DMS153 treated with DMSO at 0.1 percent for 48 hours (cell line): ENCODE measurements at regions not wholly inside any gene's neighbourhood (a gene's known extent, or its start where the extent isn't known, plus 50 kb on each side); places are given as distances from the start of the nearest gene placed in this dataset.

Source experiments
- DNase-seq: peaks from one replicate; lab custom pipeline; 2025; ENCODE audit not compliant: unreplicated experiment; lab: John Stamatoyannopoulos, UW

DNA sequence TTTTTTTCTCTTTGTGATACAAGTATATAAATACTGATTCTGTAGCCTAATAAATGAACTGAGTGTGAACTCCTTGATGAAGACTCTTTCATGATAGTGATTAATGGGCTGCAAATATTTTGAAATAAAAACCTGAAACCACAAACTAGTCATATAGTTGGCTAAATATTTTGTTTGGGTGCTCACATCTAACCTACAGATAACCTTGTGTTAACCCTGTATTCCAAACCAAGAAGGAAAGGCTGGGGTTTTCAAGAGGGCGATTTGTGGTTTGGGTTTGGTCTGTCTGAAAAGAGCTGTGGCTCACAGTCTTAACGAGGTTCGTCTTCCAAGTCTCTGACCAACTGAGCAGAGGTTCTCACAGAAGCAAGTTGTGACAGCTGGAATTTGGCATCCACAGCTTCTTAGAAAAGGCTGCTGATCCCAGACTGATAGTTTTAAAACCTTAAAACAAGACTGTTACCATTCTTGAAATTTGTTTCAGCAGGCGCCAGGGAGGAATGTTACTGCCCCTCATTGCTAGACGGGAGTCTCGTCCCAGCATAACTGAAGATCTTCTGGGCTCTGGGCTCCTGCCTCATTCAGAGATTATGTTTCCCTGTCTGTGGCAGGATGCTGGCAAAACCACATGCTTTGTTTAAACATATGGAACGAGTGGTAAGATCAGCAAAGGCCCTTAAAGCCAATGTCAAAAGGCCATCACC lies 736.4 kb upstream of the MARCKS start:
- DNase-seq = no peak

DNA sequence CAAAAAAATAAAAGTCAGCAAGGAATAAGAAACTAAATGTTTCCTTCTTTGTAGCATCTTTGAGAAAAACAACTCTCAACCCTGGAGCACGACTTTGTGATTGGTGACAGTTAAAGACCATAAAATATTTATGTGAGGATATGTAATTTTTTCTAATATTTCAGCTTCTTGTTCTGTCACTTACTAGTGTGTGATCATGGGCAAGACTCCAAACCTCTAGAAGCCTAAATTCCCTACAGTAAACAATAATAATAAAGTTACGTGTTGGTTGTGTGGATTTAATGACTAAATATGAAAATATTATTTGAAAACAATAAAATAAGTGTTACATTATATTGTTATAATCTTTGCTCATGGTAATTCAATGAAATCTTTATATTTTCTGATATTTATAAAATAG lies 735.6 kb upstream of the MARCKS start:
- no peak for DNase-seq

DNA sequence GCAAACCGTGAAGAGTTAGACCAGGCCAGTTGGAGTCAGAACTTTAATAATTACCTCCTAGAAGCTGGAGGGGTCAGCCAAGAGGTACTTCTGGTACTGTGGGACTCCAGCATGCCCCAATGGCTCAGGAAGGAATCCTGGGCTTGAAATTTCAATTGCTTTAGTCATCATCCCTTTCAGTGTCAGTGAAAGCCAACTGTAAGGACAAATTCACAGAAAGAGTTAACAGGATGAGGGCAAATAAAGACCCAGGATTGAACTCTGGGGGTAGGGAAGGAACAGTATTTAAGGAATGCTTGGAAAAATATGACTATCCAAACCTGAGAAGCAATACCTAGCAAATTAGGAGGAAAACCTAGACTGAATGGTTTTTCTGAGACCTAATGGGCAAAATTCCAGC lies 735.1 kb upstream of the MARCKS start:
- no peak for DNase-seq

DNA sequence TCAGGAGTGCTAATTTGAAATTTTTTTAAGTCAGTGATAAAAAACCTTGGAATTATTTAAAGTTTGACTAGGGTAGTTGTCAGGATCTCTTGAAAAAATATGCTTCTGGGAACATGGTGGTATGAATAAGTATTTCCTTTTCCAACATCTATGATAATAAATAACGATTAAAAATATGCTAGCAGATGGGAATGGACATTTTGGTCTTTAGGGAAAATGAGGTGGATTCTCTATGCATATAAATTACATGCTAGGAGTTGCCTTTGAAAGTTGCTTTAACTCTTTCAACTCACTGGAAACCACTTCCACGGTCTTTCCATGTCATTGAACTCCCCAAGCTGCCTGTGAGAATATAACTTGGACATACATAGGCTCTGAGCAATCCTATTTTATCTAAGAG lies 731.5 kb upstream of the MARCKS start:
- DNase-seq = no peak

DNA sequence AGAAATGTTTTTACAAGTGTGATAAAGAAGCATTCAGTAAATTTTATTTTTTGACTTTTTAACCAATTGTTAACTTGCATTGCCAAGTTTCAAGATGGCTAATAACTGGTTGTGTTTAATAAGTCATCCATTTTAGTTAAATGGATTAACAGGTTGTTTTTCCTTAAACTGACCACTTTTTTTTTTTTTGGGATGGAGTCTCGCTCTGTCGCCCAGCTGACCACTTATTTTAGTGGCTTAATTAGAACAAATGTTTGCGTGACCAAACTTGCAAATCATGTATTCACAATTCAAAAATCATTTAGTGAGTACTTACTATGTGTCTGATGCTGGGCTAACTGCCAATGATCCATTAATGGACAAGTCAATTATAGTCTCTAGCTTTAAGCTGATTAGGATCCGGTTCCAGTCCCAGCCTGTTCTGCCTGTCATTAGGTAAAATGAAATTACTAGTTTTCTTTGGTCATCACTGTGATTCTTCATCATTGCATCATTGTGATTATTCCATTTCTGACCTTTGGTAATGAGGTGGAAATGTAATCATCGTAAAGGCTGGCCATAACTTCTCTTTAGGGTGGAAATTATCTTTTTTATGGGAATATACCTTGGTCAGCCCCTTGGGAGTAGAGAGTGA lies 729.2 kb upstream of the MARCKS start:
- DNase-seq = no peak

DNA sequence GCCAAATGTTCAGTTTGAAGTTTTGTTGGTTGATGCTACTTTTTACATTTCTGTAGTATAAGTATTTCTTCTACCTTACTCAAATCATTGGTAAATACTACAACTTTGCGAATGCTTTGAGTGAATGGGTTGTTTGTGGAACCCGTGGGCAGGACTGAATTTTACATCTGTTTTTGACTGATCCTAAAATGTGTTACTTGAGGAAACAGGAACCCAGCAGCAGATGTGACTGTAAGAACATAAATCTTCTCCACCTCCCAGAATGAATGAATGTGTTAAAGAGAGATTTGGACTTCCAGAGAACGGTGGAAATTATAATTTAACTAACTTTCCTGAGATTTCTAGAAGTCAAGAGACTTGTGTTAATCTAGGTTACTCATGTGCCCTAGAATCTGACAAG lies 728.5 kb upstream of the MARCKS start:
- no peak for DNase-seq

DNA sequence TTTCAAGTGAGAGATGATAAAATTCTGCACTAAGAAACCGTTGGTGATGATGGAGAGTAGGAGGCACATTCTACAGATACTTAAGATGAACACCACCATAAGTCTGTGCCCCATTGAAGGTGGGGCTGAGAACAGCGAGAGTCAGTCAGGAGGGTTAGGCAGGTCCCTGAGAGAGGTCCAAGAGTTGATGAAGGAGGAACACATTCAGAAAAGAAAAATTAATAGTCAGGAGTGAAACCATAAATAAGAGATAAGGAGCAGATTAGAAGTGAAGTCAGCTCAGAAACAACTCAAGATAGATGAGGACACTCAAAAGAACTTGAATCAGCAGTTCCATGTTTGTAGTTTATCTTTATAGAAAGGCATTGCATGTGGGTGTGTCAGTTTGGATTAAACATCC lies 727.2 kb upstream of the MARCKS start:
- DNase-seq = no peak

DNA sequence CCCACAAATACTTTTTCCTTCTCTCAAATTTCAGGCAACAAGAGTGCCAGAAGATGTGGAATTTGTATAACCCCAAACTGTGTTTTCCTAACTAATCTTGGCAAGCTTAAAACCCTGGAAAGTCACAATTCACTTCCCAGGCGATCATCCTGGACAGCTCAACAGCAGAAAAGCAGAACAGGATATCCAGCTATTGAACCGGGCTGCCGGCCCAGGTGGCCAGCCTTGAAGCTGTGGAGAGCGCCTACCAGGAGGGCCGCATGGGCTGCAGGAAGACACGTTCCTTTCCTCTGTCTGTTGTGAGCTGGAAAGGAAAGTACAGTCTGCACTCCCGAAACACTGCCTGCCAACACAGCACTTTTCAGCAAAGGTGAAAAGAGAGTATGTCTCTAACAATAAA lies 719.7 kb upstream of the MARCKS start:
- DNase-seq = no peak

DNA sequence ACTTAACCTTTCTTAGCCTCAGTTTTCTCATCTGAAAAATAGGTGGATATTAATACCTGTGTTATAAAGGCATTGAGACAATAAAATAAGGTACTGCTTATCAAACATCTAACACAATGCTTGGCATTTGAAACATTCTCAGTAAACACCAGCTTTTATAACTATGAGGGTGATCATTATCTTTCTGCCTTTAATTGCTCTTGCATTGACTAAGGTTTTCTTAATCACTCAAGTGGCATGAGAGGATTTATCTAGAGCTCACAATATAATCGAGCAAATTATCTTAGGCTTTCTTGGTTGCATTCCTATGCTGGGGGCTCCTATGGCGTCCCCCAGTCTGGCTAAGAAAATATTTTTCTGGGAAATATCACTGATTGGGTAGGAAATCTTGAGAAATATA lies 716.4 kb upstream of the MARCKS start:
- DNase-seq = no peak

DNA sequence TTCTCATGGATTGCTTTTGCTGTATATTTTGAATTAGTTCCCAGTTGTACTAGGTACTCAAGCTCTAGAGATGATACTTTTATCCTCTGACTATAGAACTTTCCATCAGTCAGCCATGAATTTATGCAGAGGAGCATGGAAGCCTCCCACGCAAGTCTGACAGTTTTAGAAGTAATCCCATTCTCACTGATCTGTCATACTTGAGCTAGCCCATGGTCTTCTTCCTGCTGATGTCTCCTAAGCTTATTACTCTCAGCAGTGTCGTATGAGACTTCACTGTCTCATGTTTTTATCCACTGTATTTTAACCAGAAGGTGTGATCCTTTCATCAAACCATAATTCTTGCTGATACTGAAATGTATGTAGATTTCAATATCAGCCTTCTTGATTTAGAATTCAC lies 715.2 kb upstream of the MARCKS start:
- DNase-seq = no peak

DNA sequence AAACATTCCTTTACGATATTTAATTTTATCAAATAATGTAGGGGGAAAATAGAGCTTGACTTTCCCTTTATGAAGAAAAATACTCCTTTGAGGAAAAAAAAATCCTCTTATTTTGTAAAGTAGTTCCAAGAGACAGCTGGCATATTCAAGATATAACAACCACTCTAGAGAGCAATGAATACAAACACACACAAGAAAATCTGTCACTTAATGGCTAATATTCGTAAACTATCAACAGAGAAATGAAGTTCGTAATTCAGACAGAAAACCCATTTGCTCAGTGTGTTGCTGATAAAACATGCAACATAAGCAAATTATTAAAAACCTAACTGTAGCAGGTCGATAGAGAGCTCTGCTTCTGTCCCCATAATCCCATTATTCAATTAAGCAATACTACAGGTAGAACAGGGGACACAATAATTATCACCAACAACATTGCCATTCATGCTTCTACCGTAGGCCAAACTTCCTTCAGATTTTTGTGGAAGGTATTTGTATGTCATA lies 714.4 kb upstream of the MARCKS start:
- DNase-seq = no peak

DNA sequence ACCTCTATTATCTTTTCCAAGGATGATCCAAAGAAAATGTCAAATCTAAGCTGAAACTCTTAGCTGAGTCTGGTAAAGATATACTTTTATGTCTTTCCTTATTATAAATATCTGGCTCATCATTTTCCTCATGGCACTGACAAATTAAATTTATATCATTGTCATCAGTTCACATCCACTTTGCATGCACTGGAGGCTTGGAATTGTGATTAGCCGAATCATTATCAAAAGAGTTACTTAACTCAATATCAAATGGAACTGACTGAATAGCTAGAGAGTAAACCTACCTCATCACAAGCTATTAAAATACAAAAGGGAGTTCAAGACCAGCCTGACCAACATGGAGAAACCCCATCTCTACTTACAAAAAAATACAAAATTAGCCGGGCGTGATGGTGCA lies 713.9 kb upstream of the MARCKS start:
- no peak for DNase-seq

DNA sequence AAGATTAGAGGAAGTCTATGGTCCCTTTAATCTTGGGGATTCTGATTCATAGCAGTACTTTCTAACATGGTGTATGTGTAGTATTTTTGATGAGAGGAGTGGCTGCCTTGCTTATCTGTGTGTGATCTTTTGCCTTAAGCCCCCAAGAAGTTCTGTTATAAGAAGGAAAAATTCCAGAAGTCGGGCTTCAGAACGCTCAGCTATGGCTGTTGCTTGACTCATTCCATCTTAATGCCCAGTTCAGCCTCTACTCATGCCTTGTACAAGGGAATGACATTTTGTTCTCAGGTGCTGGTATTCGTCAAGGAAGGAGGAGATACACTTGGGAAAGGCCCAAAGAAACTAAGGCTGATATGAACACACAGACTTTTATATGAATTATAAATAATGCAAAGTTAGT lies 713.0 kb upstream of the MARCKS start:
- no peak for DNase-seq

DNA sequence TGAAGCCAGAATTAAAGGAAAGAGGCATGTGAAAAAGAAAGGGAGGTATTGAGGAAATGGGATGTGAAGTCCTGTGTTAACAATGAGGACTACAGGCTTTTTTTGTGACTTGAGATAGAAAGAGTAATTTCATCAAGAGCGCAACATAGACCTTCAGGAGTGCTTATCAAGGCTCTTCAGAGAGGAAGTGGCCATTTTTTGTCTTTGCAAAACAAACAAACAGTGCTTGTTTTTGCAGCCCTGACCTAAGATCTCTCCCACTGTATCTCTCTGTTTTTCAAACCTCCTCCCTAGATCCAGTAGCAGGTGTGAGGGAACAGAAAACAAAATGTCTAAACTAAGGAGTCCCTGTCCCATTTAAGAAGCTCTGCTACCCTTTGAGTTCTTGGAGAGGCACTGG lies 710.3 kb upstream of the MARCKS start:
- DNase-seq = no peak

DNA sequence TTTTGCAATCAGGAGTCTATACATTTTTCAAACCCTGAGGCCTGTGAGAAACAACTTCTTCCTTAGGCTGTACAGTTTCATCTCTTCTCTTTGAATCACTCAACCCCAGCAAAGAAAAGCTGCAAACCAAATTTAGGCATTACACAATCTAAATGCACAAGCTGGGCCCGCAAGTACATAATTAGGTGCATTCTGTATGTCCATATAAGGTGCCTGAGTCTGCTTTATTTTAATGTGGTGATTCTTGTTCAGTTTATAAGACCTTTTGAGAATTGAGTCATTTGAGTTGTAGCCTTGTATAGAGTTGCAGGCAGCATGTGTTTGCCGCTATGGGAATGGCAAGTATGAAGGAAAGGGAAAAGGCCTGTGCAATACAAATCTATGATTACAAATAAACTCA lies 709.6 kb upstream of the MARCKS start:
- DNase-seq = no peak

DNA sequence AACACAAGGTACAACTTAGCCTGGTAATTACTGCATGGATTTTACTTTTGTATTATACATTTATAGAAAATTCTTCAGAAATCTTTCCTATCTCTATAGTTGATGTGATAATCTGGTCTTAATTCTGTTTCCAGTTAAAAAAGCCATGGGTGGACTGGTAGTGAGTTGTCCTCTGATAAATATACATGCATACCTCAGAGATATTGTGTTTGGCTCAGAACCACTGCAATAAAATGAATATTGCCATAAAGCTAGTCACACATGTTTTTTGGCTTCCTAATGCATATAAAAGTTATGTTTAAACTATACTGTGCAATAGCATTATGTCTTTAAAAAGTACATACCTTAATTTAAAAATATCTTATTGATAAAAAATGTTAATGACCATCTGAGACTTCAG lies 708.6 kb upstream of the MARCKS start:
- DNase-seq = no peak

DNA sequence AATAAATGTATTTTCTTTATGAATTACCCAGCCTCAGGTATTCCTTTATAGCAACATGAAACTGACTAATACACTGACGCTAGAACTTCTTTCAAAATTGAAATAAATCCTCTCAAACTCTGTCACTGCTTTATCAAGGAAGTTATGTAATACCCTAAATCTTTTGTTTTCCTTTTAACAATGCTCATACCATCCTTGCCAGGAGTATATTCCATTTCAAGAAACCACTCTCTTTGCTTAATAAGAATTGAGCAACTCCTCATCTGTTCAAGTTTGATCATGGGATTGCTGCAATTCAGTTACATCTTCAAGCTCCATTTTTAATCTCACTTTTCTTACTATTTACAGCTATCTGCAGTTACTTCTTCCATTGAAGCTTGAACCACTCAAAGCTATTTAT lies 707.6 kb upstream of the MARCKS start:
- no peak for DNase-seq

DNA sequence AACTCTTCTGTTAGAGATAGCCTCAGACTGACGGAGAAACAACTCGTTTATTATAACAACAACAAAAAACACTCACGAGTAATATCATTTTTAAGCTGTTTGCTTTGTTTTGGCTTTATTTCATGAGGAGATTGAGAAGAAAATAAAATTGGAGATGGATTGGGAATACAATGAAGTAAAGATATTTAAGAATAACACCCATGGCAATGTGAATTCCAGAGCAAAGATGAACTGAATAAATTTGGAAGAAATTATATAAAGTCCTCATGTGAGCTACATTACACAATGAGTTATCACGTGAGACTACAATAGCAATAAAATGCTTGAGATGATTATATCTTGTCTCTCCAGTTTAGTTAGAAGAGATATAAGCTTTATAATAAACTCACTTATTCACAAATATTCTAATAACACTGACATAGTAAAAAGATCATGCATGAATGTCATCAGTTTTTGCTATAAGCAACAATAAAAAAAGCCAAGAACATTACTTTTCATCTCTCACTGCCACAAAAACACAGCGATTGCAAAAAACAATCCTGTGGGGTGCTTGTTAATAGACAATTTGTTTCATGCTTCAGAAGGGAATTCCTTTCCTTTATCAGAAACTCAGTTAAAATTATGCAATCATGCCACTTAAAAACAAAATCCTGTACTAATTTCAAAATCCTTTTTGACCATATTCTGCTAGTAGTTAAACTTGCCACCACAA lies 696.7 kb upstream of the MARCKS start:
- no peak for DNase-seq

DNA sequence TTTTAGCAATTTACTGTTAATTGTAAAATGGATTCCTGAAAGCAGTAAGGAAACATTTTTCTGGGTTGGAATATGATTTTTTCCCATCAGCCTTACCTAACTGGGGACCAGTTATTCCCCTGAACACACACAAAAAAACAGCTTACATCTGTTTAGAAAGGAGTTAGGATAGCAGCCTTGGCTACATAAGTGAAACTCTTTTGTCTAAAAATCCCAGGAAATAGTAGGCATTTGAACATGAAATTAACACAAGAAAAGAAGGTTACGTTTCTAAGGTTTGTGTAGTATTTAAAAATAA lies 696.2 kb upstream of the MARCKS start:
- DNase-seq = no peak

DNA sequence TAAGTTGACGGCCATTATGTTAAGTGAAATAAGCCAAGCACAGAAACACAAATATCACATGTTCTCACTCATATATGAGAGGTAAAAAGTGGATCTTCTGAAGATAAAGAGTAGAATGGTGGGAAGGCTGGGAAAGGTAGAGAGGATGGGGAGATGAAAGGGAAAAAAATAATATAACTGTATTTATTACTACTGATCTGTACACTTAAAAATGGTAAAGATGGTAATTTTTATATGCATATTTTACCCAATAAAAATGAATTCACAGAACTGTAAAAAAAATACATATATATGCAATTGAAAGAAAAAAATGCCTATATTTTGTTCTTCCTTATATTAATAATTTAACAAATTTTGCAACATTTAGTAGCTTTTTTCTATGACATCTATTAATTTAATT lies 694.4 kb upstream of the MARCKS start:
- DNase-seq = no peak

DNA sequence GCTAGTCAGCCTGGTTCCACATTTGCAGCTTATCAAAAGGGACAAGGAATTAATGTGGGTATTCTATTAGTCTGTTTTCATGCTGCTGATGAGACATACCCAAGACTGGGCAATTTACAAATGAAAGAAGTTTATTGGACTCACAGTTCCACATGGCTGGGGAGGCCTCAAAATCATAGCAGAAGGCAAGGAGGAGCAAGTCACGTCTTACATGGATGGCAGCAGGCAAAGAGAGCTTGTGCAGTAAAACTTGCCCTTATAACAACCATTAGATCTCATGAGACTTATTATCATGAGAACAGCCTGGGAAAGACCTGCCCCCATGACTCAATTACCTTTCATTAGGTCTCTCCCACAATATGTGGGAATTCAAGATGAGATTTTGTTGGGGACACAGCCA lies 689.1 kb upstream of the MARCKS start:
- no peak for DNase-seq

DNA sequence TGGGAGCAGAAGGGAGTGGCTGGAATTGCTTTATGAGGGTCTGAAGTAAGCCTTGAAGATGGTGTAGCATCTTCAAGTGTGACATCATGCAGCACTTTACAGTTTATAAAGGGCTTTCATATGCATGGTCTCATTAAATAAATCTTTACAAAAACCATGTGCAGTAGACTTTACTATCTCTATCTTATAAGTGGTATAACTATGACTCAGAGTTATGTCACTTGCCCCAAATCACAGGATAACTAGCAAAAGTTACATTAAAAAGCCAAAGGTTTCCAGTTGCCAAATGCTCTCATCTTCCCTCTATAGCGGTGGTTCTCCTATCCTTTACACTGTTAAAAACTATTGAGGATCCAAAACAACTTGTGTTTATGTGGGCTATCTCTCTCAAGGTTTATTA lies 687.7 kb upstream of the MARCKS start:
- no peak for DNase-seq

DNA sequence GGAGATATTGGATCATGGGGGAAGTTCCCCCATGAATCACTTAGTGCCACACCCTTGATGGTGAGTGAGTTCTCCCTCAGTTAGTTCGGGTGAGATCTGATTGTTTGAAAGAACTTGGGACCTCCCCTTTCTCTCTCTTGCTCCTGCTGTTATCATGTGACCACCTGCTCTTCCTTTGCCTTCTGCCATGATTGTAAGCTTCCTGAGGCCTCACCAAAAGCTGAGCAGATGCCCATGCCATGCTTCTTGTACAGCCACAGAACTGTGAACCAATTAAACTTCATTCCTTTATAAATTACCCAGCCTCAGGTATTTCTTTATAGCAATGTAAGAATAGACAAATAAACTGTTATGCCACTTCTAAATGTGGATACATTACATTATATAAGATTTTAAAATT lies 686.7 kb upstream of the MARCKS start:
- DNase-seq = no peak
